Hepatocyte (in vitro differentiated cells): ENCODE measurements at regions not wholly inside any gene's neighbourhood (a gene's known extent, or its start where the extent isn't known, plus 50 kb on each side); places are given as distances from the start of the nearest gene placed in this dataset.

Experiments
- EZH2 ChIP-seq: fragments of 200-600 bp; sonication (generic); IDR thresholded peaks from 2 replicates; pipeline ENCODE4 v1.6.1; 2016; ENCODE audit warnings: antibody characterized with exemption, mild to moderate bottlenecking, borderline replicate concordance
- EZH2phosphoT487 ChIP-seq: fragments of 200-600 bp; sonication (generic); IDR thresholded peaks from one replicate; pipeline ENCODE4 v1.6.1; 2018; ENCODE audit warnings: antibody characterized with exemption, mild to moderate bottlenecking, low read depth, moderate library complexity; ENCODE audit not compliant: unreplicated experiment, severe bottlenecking
- TF ChIP-seq, protein P1 (sequence below): fragments of 200-600 bp; sonication (generic); IDR thresholded peaks from 2 replicates; pipeline ENCODE4 v1.5.1; 2016; ENCODE audit warnings: antibody characterized with exemption, mild to moderate bottlenecking; ENCODE audit not compliant: poor library complexity

DNA sequence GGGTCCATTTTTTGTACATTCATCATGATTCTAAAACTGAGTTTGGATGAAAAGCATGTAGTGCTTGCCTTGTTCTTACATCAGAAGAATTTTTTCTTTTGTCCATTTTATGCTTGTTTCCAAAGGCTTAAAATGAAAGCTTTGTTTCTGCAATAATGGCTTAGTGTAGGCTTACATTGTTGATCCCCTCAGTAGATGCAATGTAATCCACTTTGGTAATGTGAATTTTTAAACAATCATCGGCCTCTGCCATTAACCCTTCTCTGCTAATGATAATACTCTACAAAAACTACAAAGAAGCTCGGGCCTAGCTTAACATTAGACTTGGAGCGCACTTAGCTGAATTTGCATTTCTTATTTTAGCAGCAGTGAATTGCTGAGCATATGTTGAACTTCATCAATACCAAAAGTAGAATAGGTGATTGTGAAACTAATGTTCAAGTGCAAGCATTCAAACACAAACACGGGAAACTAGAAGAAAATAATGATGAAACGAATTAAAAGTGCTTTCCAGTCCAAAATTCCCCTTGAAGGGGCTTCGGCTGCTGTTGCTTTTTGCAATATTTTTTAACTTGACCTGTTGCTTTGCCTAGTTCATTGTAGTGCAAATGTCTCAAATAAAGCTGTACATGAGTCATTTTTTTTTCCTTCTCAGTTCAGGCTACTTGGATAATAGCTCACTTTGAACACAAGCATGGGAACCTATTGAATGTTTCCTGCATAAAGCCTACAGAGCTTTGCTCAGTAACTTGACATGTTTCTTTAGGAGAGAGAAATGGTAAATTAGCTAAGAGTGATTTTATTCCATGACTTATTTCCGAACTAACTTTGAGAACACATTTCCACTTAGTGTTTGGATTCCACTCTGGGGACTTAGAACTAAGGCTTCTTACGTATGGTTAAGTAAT, 66.5 kb downstream of the SLIT2 start:
- TF ChIP-seq, protein P1, sequence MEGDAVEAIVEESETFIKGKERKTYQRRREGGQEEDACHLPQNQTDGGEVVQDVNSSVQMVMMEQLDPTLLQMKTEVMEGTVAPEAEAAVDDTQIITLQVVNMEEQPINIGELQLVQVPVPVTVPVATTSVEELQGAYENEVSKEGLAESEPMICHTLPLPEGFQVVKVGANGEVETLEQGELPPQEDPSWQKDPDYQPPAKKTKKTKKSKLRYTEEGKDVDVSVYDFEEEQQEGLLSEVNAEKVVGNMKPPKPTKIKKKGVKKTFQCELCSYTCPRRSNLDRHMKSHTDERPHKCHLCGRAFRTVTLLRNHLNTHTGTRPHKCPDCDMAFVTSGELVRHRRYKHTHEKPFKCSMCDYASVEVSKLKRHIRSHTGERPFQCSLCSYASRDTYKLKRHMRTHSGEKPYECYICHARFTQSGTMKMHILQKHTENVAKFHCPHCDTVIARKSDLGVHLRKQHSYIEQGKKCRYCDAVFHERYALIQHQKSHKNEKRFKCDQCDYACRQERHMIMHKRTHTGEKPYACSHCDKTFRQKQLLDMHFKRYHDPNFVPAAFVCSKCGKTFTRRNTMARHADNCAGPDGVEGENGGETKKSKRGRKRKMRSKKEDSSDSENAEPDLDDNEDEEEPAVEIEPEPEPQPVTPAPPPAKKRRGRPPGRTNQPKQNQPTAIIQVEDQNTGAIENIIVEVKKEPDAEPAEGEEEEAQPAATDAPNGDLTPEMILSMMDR, result no peak
- TF ChIP-seq EZH2 (no peak), EZH2phosphoT487 (no peak)
